Mammary epithelial cell (primary cell): ENCODE measurements at regions not wholly inside any gene's neighbourhood (a gene's known extent, or its start where the extent isn't known, plus 50 kb on each side); places are given as distances from the start of the nearest gene placed in this dataset.
"Not testable (repeated sequence)": the region's sequence is repeated elsewhere in the genome, so short reads cannot be mapped to it uniquely, and the experiment has no call there.

Source experiments
- CTCF ChIP-seq, 2 donors: IDR thresholded peaks in 1 of 2; conservative IDR thresholded peaks in 1 of 2; 2 replicates each; pipeline ENCODE4 v1.5.1; 2011 to 2012; ENCODE audit warnings: inconsistent platforms in 2 of 2, low read length in 2 of 2, mild to moderate bottlenecking in 2 of 2, control low read depth in 1 of 2, low read depth in 1 of 2; ENCODE audit not compliant: insufficient read depth in 1 of 2; ENCODE audit errors: extremely low read depth in 1 of 2
- EZH2 ChIP-seq: IDR thresholded peaks from 2 replicates; pipeline ENCODE4 v1.6.1; 2012; ENCODE audit warnings: low read length, inconsistent platforms, borderline replicate concordance

GRCh38 chr6:77251801-77252200, 211.5 kb downstream of the HTR1B start:
- TF ChIP-seq CTCF (conservative IDR thresholded peaks at IDR 0.05 in 1 of 2, IDR thresholded peaks at IDR 0.05 in 1 of 2; ENCODE audit: extremely low read depth in 1 of 2, insufficient read depth in 1 of 2, low read depth in 1 of 2, low read length in 2 of 2); EZH2: not testable (repeated sequence)
